ENCODE measurements at regions not wholly inside any gene's neighbourhood (a gene's known extent, or its start where the extent isn't known, plus 50 kb on each side); places are given as distances from the start of the nearest gene placed in this dataset.
"Not testable (repeated sequence)": the region's sequence is repeated elsewhere in the genome, so short reads cannot be mapped to it uniquely, and the experiment has no call there.

- DNase-seq = not testable (repeated sequence)
Observed at GRCh38 chr15:37427393-37427792, 327.0 kb upstream of the MEIS2 start.

- DNase-seq = no peak
Observed at GRCh38 chr15:37446921-37447320, 346.6 kb upstream of the MEIS2 start.

GRCh38 chr15:37452498-37452897 lies 352.1 kb upstream of the MEIS2 start:
- DNase-seq = no peak

- DNase-seq = no peak
Observed at GRCh38 chr15:37480482-37480881, 380.1 kb upstream of the MEIS2 start.

- no peak for DNase-seq
Observed at GRCh38 chr15:37481126-37481525, 380.8 kb upstream of the MEIS2 start.

- DNase-seq = no peak
Observed at GRCh38 chr15:37483779-37484178, 383.4 kb upstream of the MEIS2 start.

- no peak for DNase-seq
Observed at GRCh38 chr15:37485056-37485455, 384.7 kb upstream of the MEIS2 start.

- DNase-seq = no peak
Observed at GRCh38 chr15:37490707-37491106, 390.4 kb upstream of the MEIS2 start.

GRCh38 chr15:37516621-37517020 lies 416.3 kb upstream of the MEIS2 start:
- DNase-seq = no peak

GRCh38 chr15:37517191-37517895 lies 417.0 kb upstream of the MEIS2 start:
- DNase-seq = no peak

- DNase-seq = no peak
Observed at GRCh38 chr15:37518436-37518835, 416.0 kb upstream of the TMCO5A start.

GRCh38 chr15:37520026-37520425 lies 414.4 kb upstream of the TMCO5A start:
- no peak for DNase-seq

GRCh38 chr15:37520882-37521281 lies 413.6 kb upstream of the TMCO5A start:
- no peak for DNase-seq

GRCh38 chr15:37524601-37525000 lies 409.8 kb upstream of the TMCO5A start:
- no peak for DNase-seq

- no peak for DNase-seq
Observed at GRCh38 chr15:37528432-37528831, 406.0 kb upstream of the TMCO5A start.

GRCh38 chr15:37536967-37537605 lies 397.4 kb upstream of the TMCO5A start:
- no peak for DNase-seq

- no peak for DNase-seq
Observed at GRCh38 chr15:37537802-37538201, 396.6 kb upstream of the TMCO5A start.

GRCh38 chr15:37548116-37548515 lies 386.3 kb upstream of the TMCO5A start:
- DNase-seq = no peak

GRCh38 chr15:37550360-37551024 lies 383.9 kb upstream of the TMCO5A start:
- DNase-seq = no peak

- DNase-seq = no peak
Observed at GRCh38 chr15:37572401-37572800, 362.0 kb upstream of the TMCO5A start.

- no peak for DNase-seq
Observed at GRCh38 chr15:37574985-37575384, 359.5 kb upstream of the TMCO5A start.

- no peak for DNase-seq
Observed at GRCh38 chr15:37576952-37577351, 357.5 kb upstream of the TMCO5A start.

- no peak for DNase-seq
Observed at GRCh38 chr15:37581866-37582532, 352.4 kb upstream of the TMCO5A start.

- DNase-seq = no peak
Observed at GRCh38 chr15:37582852-37583251, 351.6 kb upstream of the TMCO5A start.
